DMS53 treated with DMSO at 0.1 percent for 48 hours (cell line): ENCODE measurements at regions not wholly inside any gene's neighbourhood (a gene's known extent, or its start where the extent isn't known, plus 50 kb on each side); places are given as distances from the start of the nearest gene placed in this dataset.

Experiments
- DNase-seq: peaks from one replicate; lab custom pipeline; 2025; ENCODE audit not compliant: unreplicated experiment; lab: John Stamatoyannopoulos, UW

GRCh38 chr22:47716890-47717615 lies 954.6 kb downstream of the TBC1D22A start:
- no peak for DNase-seq

GRCh38 chr22:47715866-47716578 lies 953.6 kb downstream of the TBC1D22A start:
- no peak for DNase-seq

- DNase-seq: no peak
Observed at GRCh38 chr22:47713941-47714340, 951.5 kb downstream of the TBC1D22A start.

GRCh38 chr22:47710135-47710534 lies 947.7 kb downstream of the TBC1D22A start:
- DNase-seq: no peak

- DNase-seq: no peak
Observed at GRCh38 chr22:47705350-47705749, 942.9 kb downstream of the TBC1D22A start.

- DNase-seq: no peak
Observed at GRCh38 chr22:47698906-47699305, 936.5 kb downstream of the TBC1D22A start.

- DNase-seq: no peak
Observed at GRCh38 chr22:47697861-47698260, 935.4 kb downstream of the TBC1D22A start.

- no peak for DNase-seq
Observed at GRCh38 chr22:47696776-47697175, 934.3 kb downstream of the TBC1D22A start.

GRCh38 chr22:47695176-47695575 lies 932.7 kb downstream of the TBC1D22A start:
- no peak for DNase-seq

GRCh38 chr22:47694536-47695130 lies 932.2 kb downstream of the TBC1D22A start:
- DNase-seq: no peak

- no peak for DNase-seq
Observed at GRCh38 chr22:47693606-47694005, 931.2 kb downstream of the TBC1D22A start.

GRCh38 chr22:47692811-47693210 lies 930.4 kb downstream of the TBC1D22A start:
- DNase-seq: no peak

GRCh38 chr22:47691152-47691895 lies 928.9 kb downstream of the TBC1D22A start:
- no peak for DNase-seq

GRCh38 chr22:47690586-47690985 lies 928.1 kb downstream of the TBC1D22A start:
- DNase-seq: no peak

GRCh38 chr22:47690166-47690565 lies 927.7 kb downstream of the TBC1D22A start:
- no peak for DNase-seq

GRCh38 chr22:47687776-47688175 lies 925.3 kb downstream of the TBC1D22A start:
- DNase-seq: no peak

GRCh38 chr22:47687346-47687655 lies 924.9 kb downstream of the TBC1D22A start:
- no peak for DNase-seq

GRCh38 chr22:47686594-47687345 lies 924.3 kb downstream of the TBC1D22A start:
- DNase-seq: no peak

GRCh38 chr22:47681411-47682165 lies 919.1 kb downstream of the TBC1D22A start:
- DNase-seq: no peak

GRCh38 chr22:47678636-47679287 lies 916.3 kb downstream of the TBC1D22A start:
- DNase-seq: no peak
